HG02852 (cell line): ENCODE measurements at regions not wholly inside any gene's neighbourhood (a gene's known extent, or its start where the extent isn't known, plus 50 kb on each side); places are given as distances from the start of the nearest gene placed in this dataset.

Experiments
- ATAC-seq: cut with Tn5 transposase; IDR thresholded peaks from one replicate; pipeline ENCODE4 v1.9.1; 2021; ENCODE audit warnings: mild to moderate bottlenecking, moderate library complexity; ENCODE audit not compliant: unreplicated experiment

- no peak for ATAC-seq
Observed at GRCh38 chr1:37404711-37405110, 69.7 kb upstream of the ZC3H12A start.

GRCh38 chr1:37410105-37410504, 64.3 kb upstream of the ZC3H12A start:
- ATAC-seq = no peak

- no peak for ATAC-seq
Observed at GRCh38 chr1:37410815-37411214, 63.6 kb upstream of the ZC3H12A start.

GRCh38 chr1:37415611-37416244, 58.7 kb upstream of the ZC3H12A start:
- ATAC-seq = no peak

GRCh38 chr1:37420456-37420855, 53.9 kb upstream of the ZC3H12A start:
- no peak for ATAC-seq

- ATAC-seq = no peak
Observed at GRCh38 chr1:37423810-37424209, 50.6 kb upstream of the ZC3H12A start.

- ATAC-seq = no peak
Observed at GRCh38 chr1:37424523-37424922, 49.9 kb upstream of the ZC3H12A start.
